ENCODE measurements at regions not wholly inside any gene's neighbourhood (a gene's known extent, or its start where the extent isn't known, plus 50 kb on each side); places are given as distances from the start of the nearest gene placed in this dataset.

DNA sequence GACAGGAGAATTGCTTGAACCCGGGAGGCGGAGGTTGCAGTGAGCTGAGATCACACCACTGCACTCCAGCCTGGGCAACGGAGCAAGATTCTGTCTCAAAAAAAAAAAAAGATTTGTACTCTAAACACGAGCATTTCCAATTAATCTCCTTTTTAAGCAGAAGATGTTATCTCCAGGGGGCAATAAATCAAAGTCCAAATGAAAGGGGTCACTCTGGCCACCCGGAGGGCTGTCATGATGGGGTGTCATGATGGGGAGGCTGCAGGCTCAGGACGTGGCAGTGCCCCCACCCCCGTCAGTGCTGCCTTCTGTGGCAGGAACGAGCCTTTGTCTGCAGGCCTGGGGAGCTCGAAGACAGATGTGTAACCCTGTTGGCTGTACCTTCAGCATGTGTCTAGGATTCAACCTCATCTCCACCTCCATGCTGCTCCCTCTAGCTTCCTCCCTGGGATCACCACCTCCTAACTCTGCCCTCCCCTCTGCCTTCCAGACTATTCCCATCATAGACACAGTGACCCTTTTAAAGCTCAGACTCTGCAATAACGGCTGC, 76.9 kb upstream of the YWHAQ start:
- Histone ChIP-seq H3K27me3 (ENCODE audit: low read depth) (no peaks in the 10 kb centered on the region), H3K4me3 (no peak overlapping the region), H3K9me3 (replicated peaks) (no peaks in the 10 kb centered on the region), H3K36me3 (no peaks in the 10 kb centered on the region), H3K27ac (replicated peaks) (no peak overlapping the region), H3K4me1 (peaks cover 6% of the 10 kb centered on the region)
- intact Hi-C loops (cut with micrococcal nuclease) = no loop called here
- TF ChIP-seq, protein P1, sequence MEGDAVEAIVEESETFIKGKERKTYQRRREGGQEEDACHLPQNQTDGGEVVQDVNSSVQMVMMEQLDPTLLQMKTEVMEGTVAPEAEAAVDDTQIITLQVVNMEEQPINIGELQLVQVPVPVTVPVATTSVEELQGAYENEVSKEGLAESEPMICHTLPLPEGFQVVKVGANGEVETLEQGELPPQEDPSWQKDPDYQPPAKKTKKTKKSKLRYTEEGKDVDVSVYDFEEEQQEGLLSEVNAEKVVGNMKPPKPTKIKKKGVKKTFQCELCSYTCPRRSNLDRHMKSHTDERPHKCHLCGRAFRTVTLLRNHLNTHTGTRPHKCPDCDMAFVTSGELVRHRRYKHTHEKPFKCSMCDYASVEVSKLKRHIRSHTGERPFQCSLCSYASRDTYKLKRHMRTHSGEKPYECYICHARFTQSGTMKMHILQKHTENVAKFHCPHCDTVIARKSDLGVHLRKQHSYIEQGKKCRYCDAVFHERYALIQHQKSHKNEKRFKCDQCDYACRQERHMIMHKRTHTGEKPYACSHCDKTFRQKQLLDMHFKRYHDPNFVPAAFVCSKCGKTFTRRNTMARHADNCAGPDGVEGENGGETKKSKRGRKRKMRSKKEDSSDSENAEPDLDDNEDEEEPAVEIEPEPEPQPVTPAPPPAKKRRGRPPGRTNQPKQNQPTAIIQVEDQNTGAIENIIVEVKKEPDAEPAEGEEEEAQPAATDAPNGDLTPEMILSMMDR (IDR thresholded peaks at IDR 0.05; ENCODE audit: borderline replicate concordance) = no peak
- no peak for DNase-seq

DNA sequence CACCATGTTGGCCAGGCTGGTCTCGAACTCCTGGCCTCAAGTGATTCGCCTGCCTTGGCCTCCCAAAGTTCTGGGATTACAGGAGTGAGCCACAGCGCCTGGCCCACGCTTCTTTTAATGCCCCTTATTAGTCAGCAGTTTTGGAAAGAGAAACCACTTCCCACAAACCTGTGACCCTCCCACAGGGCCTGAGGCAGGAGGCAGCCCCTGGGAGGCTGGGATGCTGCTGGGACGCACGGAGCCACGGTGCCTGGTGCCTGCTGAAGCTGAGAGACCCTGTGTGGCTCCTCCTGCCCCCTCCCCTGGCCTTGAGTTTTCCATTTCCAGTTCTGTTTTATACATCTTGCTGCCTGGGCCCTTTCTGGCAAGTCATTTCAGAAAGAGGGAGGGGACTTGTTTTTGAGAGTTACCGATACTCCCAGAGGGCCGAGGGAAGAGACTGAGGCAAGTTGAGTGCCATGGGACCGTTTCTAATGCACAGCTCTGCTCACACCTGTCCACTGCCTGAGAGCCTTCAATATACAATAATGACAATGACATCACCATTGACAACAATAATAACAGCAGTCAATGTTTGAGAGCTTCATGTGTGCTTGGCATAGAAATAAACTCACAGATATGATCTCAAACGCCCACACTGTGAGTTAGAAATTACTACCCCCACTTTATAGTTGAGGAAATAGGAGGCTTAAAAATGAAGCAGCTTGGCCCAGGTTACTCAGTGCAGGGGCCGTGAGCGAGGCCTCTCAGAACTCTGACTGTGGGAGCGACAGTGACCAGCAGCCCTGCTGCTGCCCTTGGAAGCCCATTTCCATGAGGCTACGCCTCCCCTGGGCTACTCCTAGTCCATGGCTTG, 78.1 kb upstream of the YWHAQ start:
- Histone ChIP-seq H3K4me3 (no peak overlapping the region), H3K27ac (replicated peaks) (no peak overlapping the region), H3K4me1 (no peaks in the 10 kb centered on the region), H3K9me3 (replicated peaks) (no peaks in the 10 kb centered on the region), H3K36me3 (no peaks in the 10 kb centered on the region), H3K27me3 (ENCODE audit: low read depth) (no peaks in the 10 kb centered on the region)
- DNase-seq = no peak
- intact Hi-C loops (cut with micrococcal nuclease) = no loop called here
- TF ChIP-seq, protein P1 (IDR thresholded peaks at IDR 0.05; ENCODE audit: borderline replicate concordance) = no peak

DNA sequence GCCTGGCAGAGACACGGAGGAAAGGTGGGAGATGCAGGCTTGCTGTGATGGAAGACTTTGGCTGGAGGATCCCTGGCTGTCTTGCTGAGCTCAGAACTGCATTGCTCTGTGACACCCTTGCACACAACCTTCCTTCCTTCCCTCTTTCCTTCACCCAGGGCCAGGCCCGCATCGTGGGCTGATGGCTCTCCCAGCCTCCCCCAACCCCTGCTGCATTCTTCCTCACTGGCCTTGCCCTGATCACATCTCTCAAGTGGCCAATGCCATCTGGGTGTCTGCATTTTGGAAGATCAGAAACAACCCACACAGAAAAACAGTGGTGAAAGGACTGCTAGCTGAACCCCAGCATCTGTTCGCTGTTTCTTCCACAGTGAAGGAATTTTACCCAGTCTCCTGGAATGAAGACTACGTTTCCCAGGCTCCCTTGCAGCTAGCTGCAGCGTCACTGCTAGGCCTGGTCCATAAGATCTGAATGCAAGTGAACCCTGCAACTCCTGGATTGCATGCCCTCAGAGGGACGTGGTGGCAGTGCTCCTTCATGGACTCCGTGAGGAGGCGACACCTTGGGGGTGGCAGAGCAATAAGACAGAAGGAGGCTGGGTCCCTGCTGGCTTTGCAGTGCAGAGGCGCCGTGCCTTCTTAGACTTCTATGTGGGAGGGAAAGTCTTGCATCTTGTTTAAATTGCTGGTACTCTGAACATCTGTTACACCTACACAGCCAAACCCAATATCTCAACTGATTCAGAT, 78.9 kb upstream of the YWHAQ start:
- Histone ChIP-seq H3K4me1 (no peaks in the 10 kb centered on the region), H3K27ac (replicated peaks) (no peak overlapping the region), H3K27me3 (ENCODE audit: low read depth) (no peaks in the 10 kb centered on the region), H3K4me3 (no peak overlapping the region), H3K36me3 (no peaks in the 10 kb centered on the region), H3K9me3 (replicated peaks) (no peaks in the 10 kb centered on the region)
- no peak for DNase-seq
- intact Hi-C loops (cut with micrococcal nuclease) = no loop called here
- TF ChIP-seq, protein P1 (IDR thresholded peaks at IDR 0.05; ENCODE audit: borderline replicate concordance) = no peak

DNA sequence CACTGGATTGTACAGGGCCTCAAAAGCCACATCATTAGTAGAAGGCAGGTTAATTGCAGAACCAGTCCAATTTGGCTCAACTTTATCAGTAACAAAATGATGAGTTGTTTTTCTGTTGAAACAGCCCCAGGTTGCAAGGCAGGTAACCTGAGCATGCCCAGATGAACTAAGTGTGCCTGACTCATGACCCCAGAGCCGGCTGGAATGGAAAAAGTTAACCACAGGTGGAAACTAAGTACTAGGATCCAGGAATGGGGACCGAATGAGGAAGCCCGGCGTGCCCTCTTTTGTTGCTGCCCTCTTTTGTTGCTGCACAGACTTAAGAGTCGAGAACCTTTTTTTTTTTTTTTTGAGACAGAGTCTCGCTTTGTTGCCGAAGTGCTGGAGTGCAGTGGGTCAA, 79.5 kb upstream of the YWHAQ start:
- Histone ChIP-seq H3K4me3 (no peak overlapping the region), H3K36me3 (no peaks in the 10 kb centered on the region), H3K27me3 (ENCODE audit: low read depth) (no peaks in the 10 kb centered on the region), H3K9me3 (replicated peaks) (no peaks in the 10 kb centered on the region), H3K27ac (replicated peaks) (no peak overlapping the region), H3K4me1 (no peaks in the 10 kb centered on the region)
- intact Hi-C loops (cut with micrococcal nuclease) = no loop called here
- TF ChIP-seq, protein P1 (IDR thresholded peaks at IDR 0.05; ENCODE audit: borderline replicate concordance) = no peak
- DNase-seq = no peak

DNA sequence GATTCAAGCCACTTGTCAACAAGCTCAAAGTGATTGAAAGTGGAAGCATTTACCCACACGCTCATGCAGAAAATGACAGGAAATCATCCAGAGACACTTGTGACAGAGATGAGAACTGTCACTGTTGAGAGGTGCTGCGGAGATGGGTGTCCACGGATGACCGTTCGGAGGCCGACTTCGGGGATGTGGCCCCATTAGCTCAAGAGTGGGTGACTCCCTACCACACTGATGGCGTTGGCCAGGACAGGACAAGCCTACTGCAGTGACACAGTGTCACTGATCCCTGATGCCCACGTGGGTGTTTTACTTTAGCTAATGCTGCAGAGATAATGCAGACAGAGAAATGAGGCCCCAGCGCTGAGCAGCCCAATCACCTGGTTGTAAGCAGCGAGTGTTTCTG, 81.5 kb upstream of the YWHAQ start:
- Histone ChIP-seq H3K4me1 (no peaks in the 10 kb centered on the region), H3K9me3 (replicated peaks) (no peaks in the 10 kb centered on the region), H3K27me3 (ENCODE audit: low read depth) (no peaks in the 10 kb centered on the region), H3K4me3 (no peak overlapping the region), H3K36me3 (no peaks in the 10 kb centered on the region), H3K27ac (replicated peaks) (no peak overlapping the region)
- no peak for DNase-seq
- intact Hi-C loops (cut with micrococcal nuclease) = no loop called here
- TF ChIP-seq, protein P1 (IDR thresholded peaks at IDR 0.05; ENCODE audit: borderline replicate concordance) = no peak
